NCI-H1417 (cell line): ENCODE measurements at regions not wholly inside any gene's neighbourhood (a gene's known extent, or its start where the extent isn't known, plus 50 kb on each side); places are given as distances from the start of the nearest gene placed in this dataset.
"Not testable (repeated sequence)": the region's sequence is repeated elsewhere in the genome, so short reads cannot be mapped to it uniquely, and the experiment has no call there.

ENCODE experiments used
- DNase-seq, 3 experiments: peaks; one replicate each; lab custom pipeline; 2025; lab: John Stamatoyannopoulos, UW

DNA sequence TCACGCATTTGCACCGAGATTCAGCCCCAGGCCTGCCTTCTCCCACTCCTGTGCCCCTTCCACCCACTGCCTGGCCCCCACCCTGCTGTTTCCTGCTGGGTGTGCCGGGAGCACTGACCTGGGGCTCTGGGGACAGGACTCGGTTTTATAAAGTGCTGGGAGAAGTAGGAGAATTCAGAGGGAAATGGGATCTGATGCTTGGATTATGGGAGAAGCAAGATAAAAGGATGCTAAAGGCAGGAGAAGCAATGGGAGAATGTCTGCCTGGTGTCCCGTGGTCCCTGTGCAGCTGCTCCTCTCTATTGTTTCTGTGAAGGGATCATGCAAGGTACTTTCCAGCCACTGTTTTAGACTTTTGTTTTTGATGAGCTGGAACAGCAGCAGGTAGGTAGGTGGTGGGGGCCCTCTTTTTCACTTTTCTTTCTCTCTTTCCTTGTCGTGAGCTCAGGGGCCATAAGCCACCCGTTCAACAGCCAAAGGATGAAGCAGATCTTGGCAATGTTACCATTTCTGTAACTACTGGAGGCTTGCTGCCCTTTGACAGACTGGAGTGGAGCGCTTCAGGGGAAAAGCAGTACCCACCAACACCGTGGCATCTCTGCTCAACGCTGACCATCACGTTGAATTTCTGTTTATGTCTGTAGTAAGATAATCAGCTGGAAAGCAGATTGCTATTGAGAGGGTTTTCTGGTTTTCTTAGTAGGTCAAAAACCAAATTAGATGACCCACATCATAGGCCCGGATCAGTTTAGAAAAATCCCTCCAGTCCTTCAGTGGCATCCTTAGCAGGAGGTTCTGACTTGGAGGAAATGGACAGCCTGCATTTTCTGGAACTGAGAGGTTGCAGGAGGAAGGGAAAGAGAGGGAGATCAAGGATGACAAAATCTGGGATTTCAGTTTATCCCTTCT is 63.8 kb upstream of the ENPP6 start:
- DNase-seq, result no peak

GRCh38 chr4:184280591-184281071 is 63.0 kb upstream of the ENPP6 start:
- DNase-seq, result no peak

DNA sequence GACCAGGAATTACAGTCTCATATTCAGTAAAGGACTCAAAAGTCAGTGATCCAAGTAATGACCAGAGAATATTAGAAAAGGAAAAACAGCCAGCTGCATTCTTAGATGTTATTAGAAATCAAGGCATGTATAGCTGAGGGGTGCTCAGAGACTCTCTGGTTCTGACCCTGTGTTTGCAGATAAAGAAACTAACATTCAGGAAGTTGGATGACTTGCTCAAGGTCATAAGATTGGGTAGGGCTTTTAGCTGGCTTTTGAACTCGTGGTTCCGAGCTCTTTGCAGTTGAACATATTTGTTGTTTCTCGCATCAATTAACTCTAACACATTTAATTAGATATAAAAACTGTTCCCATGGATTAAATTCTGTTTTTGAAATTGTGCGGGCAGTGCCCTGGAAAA is 62.5 kb upstream of the ENPP6 start:
- DNase-seq, result no peak

- no peak for DNase-seq
These were observed 61.9 kb upstream of the ENPP6 start for GRCh38 chr4:184279496-184280061.

GRCh38 chr4:184277769-184278168 is 60.1 kb upstream of the ENPP6 start:
- not testable (repeated sequence) for DNase-seq

GRCh38 chr4:184277010-184277409 is 59.3 kb upstream of the ENPP6 start:
- not testable (repeated sequence) for DNase-seq

DNA sequence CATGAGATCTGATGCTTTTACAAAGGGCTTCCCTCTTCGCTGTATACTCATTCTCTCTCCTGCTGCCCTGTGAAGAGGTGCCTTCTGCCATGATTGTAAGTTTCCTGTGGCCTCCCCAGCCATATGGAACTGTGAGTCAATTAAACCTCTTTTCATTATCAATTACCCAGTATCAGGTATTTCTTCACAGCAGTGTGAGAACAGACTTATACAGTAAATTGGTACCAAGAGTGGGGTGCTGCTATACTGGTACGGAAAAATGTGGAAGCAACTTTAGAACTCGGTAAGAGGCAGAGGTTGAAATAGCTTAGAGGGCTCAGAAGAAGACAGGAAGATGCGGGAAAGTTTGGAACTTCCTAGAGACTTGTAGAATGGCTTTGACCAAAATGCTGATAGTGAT is 58.7 kb upstream of the ENPP6 start:
- not testable (repeated sequence) for DNase-seq

- no peak for DNase-seq
These were observed 58.1 kb upstream of the ENPP6 start for GRCh38 chr4:184275766-184276165.

DNA sequence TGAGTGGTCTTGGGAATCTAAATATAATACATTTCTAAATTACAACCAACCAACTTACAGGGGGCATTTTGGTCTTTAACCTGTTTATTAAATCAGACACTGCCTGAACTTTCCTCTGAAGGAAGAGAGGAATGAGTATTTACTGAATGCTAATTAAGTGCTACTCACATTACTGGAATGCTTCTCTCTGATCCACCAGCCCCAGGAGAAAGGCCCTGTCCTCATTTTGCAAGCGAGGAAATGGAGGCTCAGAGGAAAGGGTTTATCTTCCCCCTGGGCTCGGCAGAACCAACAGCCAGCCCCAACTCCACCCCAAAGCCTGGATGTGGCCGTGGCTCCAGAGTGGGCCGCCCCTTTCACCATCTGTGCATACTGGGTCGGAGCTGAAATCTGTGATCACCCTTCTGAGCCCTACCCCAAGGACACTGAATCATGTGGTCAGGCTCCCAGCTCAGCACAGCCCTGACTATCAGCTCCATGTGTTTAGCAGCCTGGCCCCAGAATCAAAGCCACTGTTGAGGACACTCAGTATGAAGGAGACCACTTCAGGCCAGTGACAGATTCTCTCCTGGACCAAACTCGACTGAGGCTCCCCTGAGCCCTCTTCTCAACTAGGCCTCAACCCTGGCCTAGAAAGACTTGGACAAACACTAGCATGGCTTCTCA is 56.7 kb upstream of the ENPP6 start:
- no peak for DNase-seq

DNA sequence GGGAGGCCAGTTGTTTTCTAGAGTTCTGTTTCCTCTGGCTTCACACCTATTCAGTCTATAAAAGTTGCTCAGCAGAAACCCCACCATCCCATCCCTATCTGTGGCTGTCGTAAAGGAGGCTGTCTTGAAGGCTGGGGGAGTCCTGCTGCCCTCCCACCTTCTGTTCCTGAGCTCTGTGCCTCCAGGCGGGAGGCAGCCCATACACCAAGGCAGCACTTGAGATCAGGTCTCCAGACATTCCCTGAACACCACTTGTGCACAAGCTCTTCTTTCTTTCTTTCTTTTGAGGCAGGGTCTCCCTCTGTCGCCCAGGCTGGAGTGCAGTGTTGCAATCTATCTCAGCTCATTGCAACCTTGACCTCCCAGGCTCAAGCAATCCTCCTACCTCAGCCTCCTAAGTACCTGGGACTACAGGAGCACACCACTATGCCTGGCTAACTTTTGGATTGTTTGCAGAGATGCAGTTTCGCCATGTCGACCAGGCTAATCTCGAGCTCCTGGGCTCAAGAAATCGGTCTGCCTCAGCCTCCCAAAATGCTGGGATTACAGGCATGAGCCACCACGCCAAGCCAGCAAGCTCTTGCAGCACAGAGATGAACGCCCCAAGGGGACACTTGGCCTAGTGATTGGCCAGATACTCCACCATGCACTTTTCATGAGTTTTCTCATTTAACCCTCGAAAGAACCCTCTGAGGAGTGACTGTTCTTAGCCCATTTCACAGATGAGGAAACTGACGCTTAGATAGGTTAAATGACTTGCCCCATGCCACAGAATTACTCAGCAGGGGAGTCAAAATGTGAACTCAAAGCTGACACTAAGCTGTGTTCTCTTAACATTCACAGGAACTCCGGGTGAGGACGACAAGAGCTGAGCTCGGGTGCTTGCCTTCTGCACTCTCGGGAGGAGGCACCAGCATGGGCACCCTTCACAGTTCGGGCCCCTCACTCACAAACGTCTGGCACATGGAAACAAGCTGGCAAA is 55.8 kb upstream of the ENPP6 start:
- DNase-seq, result no peak

- no peak for DNase-seq
These were observed 53.2 kb upstream of the ENPP6 start for GRCh38 chr4:184270808-184271413.

DNA sequence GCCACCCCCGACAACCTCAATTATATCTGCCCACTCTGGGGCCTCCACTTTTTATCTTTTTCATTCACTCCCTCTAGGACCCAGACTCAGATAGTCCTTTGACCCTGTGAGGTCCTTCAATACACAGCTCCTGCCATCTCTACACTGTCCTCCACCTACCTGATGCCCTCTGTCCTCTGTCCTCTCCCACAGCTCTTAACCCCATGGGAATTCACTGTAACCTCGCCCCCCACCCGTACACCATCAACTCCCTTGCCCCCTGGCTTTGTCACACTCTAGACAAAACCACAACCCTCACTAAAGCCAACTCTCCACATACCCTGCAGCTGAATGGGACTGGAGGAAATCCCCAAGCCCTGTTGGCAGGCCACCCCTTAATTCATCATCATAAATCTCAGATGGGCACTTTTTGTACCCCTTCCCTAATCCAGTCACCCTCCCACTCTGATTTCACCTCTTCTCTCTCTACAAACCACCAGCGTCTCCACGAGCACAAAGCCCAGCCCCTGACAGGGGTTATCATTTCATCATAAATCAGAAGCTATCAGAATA is 52.3 kb upstream of the ENPP6 start:
- no peak for DNase-seq

DNA sequence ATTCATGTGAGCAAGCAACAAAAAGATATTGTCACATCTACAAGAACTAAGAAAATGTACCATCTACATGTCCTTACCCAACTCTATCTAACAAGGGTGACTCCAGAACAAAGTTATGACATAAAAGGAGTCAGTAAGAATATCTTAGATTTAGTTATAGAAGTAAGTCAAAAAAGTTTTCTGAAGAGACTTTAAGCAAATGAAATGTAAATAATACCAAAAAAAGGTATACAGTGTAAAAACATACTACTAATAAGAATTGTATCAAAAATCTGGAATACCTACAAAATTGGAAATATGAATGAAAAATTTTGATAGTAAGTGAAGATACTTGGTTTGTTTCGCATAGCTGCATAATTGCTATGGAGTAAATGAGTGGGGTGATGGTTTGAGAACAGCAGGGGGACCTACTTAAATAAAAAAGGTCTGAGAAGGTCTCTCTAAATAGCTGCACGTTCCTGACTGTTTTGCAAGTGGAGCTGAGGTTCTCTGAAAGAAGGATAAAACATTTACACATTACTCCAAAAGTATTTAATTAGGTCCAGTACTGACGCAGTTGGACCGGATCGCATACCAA is 51.0 kb upstream of the ENPP6 start:
- DNase-seq, result peak in 1 of 3 experiments; percentile 36

DNA sequence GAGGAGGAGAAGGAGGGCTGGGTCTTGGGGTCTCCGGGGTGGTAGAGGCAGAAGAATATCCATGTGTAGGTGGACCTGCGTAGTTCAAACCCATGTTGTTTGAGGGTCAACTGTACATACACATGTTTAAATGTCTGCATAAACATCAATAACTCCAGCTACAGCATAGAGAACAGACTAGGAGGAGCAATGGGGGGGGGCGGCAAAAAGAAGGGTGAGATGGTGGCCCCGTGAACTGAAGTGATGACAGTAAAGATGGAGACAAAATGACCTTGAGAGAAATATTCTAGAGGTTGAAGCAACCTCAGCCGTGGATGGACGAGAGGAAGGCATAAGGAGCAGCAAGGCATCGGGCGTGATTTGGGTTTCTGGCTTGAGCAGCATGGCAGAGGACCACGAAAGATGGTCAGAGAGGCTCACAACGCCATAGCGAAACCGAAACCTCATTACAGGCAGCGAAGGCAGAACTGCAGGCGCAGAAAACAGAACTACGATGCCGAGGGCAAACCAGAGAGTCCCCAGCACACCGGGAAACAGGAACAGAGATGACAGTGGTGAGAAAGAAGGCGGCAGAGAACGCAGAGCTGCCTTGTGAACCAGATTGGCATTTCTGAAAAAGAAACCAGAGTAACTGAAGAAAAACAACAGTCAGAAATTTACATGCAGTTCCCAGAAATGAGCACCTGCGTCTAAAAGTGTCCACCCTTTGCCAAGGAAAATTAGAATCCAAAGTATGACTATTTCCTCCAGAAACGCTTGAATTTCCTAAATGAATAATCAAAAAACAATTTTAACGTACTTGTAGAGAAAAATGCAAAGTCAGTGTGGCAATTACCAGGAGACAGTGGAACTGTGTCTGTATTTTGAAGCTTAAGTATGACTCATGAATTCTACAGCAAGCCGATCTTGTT is 50.3 kb upstream of the ENPP6 start:
- peak in 2 of 3 experiments; percentile 45 to 71 for DNase-seq
